ENCODE measurements at regions not wholly inside any gene's neighbourhood (a gene's known extent, or its start where the extent isn't known, plus 50 kb on each side); places are given as distances from the start of the nearest gene placed in this dataset.

DNA sequence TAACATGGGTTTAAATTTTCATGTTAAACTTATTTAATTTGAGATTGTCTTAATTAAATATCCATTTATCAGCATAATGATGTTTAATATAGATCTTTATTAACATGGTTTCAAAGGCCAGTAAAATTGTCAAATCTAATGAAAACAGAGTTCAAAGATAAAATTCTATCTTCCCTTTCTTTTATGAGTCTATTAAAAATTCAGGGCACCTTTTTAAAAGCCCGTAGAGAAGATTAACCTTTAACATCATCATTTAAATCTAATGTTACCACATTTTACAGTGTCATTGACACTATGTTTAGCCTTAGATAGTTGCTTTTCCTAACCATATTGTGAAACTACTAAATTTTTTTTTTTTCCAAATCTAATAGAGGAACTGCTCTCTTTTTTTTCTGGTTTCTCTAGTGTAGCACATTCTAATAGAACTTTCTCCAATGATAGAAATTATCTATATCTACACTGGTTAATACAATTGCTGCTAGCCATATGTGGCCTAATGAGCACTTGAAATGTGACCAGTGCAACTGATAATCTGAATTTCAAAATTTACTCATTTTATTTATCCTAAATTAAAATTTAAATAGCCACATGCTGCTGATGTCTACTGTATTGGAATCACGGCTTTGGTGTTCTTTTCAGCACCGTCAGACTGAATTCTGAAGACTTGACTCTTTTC lies 410.9 kb downstream of the UTRN start:
- no peak for DNase-seq

DNA sequence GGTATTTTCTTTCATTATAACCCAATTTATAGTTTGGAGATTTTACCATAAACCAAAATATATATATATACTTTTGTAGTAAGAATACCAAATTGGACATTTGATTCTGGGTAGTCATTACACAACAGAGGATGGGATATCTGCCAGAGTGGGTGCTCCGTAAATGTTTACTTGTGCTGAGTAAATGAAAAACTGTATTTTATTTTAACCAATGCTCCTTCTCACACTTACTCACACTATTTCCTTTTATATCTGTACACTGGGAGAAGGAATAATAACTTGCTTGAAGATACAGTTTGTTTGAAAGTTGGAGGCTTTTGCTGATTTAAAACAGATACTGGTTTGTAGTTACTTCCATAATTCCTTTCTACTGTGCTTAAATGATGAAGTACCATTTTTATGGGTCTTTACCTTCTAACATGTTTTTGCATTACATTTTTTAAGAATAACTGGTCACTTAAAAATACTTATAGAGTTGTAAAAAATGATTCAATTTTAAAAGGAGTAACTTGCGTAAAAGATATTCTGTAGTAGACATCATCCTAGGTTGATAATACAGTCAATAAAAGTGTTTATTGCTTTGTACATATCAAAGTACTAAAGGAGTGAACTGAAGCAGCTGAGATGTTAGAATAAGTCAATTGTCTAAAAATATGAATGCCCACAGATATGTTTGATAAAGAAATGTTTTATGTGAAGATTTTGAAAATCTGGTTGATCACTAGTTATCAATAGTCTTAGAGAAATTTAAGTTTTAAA lies 411.7 kb downstream of the UTRN start:
- no peak for DNase-seq

DNA sequence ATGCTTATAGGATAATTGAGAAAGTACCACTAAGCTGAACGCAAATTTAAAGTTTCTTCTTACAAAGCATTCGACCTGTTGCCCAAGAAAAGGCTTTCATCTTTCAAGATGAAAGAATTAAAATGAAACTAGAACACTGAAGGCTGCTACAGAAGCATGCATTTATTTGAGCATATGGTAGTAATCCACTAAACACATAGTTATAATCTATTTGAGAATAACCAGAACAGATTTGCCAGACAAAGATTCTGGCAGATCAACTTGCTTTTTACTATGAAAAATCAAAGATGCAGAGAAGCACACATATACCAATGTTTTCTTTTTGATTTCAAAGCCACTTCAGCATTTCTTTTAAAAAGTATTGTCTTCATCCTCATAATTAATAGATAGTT lies 412.2 kb downstream of the UTRN start:
- no peak for DNase-seq

DNA sequence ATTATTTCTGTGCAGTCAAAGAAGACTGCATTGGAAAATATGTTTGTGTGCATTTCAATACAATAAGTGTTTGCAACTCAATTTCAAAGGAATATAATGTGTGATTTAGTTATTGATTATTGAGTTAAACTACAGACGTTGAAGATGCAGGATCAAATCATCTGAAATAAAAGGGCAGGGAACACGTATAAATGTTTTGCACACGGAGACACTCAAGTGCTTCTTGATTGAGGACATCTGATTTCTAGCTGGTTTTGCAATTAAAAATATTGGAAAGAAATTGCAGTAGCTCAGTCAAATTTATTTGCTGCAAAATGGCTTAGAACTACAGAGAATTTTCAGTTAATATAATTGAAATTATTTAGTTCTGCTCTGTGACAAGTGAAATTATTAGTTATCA lies 412.7 kb downstream of the UTRN start:
- DNase-seq: no peak

DNA sequence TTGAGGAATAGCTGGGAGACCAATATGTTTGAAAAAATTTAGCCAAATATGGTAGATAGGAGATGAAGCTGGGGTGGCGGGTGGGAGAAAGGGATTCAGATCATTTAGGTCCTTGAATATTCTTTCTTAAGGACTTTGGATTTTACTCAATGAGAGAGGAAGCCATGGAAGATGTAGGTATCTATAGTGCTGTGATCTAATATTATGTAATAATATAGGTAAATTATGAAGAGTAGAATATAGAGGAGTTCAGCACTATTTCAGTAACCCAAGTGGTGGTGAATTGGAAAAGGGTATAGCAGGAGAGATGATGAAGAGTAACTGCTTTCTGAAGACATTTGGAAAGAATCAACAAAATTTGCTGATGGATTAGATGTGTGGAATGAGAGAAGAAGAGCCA lies 417.6 kb downstream of the UTRN start:
- DNase-seq: no peak

DNA sequence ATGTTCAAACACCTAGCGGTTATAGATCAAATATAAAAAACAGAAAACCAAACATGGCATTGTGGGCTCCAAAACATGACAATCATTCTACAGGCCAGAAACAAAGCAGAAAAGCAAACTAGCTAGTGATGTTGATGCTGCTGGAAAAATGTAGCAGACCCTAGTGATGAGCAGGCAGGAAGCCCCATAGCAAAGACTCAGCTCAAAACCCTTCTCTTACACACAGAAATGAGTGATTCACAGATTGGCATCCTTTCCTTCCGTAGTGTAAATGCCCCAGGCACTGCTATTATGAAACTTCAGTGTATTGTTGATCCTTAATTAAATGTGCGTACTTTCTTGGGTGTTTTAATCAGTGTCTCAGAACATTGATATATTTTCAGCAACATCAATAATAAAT lies 425.1 kb downstream of the UTRN start:
- DNase-seq: no peak

DNA sequence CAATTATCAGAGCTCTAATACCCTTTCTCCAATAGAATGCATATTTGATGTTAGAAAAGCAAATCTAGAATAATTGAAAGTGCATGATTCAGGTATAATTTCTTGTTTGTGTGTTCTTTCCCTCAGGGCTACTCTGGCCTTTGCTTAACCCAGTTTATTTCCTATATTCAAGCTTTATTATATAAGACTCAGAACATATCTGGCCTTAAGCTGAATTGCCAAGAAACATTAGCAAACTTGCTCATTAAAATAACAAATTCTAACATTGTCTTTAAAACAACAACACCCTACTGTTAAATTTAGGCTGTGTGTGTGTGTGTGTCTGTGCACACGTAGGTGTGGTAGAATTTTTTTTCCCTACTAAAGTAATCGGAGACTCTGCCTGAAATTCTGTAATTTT lies 426.5 kb downstream of the UTRN start:
- DNase-seq: no peak

DNA sequence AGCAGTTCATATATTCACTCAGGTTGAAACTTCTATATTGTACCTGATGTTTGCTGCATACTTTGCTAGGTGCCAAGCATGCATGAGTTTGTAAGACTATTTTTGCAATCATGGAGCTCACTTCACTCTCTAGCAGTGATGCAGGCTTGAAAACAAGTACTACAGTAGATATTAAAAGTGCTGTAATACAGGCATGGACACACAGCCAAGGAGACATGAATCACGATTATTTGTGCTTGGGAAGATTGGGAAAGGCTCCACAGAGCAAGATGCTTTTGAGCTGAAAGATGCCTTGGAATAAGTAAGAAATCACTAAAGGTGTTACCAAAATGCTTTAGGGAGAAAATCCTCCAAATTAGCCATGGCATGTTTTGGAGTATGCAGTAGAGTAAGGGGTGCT lies 427.4 kb downstream of the UTRN start:
- DNase-seq: no peak

DNA sequence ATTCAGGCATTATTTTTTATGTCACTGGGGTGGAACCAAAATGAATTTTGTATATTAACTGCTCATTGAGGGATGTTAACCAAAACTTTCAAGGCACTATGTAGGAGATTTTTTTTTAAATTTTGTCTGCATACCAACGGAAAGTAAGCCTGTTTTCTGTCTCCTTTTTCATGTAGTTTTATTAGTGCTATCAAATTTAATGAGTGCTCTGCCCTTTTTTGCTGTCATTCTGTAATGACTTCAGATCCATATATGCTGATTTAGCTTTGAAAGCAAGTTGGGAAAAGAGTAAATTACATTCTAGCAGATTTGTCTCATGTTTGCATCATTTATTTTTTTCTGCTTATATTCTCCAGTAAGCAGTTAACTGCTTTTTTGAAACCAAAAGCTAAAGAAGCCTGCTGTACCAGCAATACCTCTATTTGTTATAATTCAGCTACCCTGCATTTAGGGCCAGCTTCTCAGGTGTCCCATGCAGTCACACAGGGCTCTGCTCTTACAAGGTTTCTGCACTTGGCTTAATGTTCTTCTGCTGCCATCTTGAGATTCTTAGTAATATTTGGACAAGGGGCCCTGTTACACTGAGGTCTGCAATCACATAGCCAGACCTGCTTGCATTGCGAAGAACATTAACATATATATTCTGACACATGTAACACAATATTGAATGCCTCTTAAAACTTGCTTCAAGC lies 429.0 kb downstream of the UTRN start:
- no peak for DNase-seq

DNA sequence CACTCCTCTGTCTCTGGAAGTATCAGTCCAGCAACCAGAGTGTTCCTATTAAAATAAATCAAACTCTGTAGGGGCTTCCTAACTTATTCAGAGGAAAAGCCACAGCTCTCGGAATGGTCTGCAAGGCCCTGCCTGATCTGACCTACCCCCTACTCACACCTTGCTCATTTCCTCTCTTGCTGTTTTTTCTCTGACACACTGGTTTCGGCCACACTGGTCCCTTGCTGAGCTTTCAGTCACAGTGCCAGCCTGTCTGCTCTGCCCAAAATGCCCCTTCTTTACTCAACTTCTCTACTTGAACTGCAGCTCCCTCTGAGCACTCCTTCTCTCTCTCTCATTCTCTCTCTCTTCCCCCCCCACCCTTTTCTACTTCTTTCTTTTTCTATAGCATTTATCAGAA lies 430.2 kb downstream of the UTRN start:
- DNase-seq: no peak

DNA sequence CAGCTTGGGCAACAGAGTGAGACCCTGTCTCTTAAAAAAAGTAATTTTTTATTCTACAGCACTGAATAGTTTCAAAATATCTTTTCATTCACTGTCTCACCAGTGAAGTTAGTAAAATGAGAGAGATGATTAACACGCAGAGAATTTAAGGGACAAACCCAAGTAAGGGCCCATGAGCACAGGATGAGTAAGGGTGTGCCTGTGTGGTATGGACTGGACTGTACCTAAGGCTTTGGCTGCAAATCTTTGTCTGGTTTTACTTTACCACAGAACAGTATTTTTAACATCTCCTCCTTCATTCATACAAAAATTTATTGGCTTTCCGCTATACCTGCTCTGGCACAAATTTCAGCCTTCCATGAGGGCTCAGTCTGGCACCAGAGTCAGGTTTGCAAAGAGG lies 433.3 kb downstream of the UTRN start:
- DNase-seq: no peak

DNA sequence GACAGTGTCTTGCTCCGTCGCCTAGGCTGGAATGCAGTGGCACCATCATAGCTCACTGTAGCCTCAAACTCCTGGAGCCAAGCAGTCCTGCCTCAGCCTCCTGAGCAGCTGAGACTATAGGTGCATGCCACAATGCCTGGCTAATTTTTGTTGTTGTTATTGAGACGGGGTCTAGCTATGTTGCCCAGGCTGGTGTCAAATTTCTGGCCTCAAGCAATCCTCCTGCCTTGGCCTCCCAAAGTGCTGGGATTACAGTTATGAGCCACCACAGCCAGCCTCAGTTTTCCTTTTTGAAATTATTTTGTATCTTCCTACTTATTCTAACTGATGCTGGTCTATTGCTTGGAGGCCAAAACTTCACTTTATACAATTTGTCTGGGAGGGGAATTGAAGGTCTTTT lies 436.1 kb downstream of the UTRN start:
- no peak for DNase-seq

DNA sequence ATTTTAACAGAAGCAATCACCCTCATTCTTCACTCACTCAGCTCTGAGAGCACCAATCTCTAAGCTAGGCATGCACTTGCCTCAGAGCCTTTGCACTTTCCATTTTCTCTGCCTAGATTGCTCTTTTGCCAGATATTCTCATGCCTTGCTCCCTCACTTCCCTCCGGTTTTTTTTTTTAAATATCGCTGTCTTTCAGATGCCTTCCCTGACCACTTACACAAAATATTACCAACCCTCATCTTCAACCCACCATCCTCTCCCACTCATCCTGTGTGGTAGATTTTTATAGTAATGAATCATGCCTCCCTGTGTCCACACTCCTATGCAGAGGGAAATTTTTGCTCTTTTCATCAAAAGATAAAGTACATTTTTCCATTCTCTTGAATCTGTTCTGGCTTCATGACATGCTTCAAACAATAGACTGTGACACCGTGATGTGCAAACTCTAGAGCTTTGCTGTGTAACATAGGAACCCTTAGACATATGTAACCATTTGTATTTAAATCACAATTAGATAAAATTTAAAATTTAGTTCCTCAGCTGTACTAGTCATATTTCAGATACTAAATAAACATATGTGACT lies 437.1 kb downstream of the UTRN start:
- DNase-seq: no peak

DNA sequence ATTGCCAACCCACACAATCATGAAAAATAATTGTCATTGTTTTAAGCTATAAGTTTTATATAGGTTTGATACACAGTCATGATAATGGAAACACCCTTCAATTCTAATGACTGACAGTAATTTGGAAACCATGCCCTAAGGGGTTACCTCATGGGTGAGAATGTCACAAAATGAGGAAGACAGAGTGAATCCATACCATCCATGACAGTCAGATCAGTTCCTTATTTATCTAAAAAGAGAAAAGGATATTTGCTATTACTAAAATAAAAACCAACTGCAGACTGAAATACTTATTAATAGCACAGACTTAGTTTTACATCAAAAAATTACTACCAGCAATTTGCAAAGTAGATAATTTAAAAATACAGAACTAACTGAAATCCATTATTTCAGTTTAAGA lies 437.8 kb downstream of the UTRN start:
- DNase-seq: no peak

DNA sequence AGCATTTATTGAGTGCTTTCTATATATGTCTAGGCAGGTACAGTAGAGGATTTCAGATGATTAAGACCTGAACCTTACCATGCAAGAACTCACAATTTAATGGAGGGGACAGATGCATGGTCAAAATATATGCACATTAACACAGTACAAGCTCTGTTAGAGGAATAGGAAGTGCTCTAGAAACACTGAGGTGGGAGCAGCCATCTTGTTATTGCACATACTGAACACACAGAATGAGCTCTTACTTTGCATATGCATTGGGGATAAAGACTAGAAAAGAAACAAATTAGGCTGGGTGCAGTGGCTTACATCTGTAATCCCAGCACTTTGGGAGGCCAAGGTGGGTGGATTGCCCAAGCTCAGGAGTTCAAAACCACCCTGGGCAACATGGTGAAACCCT lies 438.3 kb downstream of the UTRN start:
- DNase-seq: no peak

DNA sequence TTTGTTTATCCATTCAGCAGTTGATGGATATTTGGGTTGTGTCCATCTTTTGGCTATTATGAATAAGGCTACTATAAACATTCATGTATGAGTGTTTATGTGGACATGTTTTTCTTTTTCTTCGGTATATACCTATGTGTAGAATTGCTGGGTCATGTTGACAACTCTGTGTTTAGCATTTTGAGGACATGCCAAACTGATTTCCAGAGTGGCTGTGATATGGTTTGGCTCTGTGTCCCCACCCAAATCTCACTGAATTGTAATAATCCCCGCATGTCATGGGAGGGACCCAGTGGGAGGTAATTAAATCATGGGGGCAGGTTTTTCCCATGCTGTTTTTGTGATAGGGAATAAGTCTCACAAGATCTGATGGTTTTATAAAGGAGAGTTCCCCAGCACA lies 439.7 kb downstream of the UTRN start:
- no peak for DNase-seq

DNA sequence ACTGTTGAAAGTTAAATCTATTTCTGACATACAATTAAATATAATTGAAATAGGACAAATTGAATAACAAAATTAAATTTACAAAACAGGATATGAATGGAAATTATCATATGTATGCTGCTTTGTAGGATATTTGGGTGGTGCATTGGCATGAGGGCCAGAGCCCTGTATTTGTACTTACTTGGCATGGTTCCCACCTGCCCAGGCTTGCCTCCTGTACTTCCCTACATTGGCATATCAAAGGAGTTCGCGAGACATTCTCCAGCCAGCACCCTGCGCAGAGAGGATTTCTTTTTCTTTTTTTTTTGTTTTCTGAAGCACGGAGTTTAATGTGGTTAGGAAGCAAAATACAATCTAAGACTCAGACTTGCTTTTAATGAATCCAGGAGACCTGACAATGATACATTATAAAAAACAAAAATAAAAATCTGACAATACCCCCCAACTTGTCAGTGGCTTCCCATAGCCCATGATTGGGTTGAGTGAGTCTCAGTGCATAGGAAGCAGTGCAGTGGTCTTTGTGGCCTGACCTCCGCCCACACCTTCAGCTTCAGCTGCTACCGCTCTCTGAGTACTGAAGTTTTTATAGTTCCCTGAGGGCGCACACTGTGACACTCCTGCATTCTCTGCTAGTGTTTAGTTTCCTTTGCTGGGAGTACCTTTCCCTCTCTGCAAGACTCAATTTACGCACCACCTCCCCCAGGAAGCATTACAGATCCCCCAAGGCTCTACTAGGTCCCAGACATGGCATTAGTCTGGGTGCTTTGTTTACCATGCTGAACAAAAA lies 440.8 kb downstream of the UTRN start:
- no peak for DNase-seq

DNA sequence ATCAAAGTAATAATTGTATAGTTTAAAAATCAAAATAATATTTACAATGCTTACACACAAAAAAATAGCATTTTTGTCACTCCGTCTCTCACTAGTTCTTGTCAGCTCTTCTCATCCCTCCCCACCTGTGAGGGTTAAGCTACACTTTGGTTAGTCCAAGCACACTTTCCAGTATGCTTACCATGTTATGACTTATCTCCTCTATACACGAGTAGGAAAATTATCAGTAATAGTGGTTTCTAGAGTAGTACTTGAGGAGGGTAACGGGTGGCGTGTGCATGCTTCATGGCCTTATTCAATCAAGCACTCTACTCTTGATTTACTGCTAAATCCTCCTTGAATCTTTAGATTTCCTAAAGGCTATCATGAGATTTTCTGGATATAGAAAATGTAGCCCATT lies 443.7 kb downstream of the UTRN start:
- no peak for DNase-seq

DNA sequence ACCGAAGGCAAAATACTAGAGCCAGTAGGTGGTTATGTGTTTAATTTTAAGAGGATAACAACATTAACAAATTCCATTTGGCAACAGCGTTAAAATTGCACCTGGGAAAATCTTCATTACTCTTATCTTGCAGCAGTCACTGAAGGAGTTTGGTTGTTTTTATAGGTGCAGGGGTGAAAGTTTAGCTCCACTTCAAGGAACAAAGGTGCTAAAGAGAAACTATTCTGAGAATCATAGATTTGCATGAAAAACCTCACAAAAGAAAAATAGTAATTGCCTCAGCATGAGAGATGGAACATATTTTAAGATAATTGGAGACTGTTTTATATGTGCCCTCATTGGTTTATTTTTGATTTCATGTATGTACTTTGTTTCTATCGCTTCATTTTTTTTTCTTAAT lies 444.4 kb downstream of the UTRN start:
- no peak for DNase-seq

DNA sequence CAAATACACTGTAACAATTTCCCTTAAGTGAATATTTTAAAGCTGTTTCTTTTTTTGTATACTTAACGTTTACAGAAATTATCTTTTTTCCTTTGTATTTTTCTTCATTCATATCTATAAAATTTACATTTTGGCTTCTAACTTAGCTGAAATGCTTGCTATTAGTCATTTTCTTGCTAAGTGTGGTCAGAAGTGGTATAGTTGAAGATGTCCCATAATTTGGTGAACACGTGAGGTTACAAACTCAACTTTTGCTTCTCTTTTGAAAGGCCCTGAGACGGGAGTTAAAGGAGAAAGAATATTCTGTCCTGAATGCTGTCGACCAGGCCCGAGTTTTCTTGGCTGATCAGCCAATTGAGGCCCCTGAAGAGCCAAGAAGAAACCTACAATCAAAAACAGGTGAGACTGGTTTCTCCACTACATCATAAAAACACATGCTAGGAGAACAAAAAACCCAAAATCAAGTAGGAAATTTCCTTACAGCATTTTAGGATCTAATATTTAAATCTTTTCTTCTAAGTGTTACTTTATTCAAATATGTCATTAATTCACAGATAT lies 445.0 kb downstream of the UTRN start:
- no peak for DNase-seq

DNA sequence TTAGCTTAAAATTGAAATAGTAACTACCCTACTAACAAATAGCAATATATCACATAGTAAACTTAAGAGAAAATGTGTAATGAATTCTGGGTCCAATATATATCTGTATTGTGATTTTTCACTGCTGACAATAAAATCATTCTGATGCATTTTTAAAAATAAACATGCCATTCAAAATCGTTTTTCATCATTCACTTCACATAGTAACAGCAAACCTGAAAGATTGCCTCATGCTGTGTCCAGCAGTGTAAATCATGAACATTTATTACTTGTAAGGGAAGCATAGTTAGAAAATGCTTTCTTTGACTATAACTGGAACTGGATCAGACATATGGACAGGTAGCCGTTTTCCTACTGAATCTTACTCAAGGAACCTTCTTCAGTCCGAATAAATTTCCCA lies 446.1 kb downstream of the UTRN start:
- DNase-seq: no peak

DNA sequence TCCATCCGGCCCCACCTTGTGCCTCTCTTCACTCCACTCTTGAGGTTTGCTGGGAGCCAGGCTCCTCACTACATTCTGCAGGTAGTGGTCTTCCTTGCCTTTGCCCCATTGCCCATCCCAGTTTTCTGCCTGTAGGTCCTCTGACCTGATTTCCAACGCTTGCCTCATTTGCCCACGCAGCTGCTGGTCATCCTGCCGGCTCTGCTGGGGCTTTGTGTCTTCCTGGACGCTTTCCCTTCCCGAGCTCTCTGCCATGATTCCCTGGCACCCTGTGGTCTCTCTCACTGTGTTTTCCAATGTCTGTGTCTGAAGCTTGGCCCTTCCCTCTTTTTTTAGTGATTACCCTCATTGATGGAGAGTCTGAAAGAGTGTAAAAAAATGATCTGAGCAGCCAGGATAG lies 451.6 kb downstream of the UTRN start:
- DNase-seq: no peak

DNA sequence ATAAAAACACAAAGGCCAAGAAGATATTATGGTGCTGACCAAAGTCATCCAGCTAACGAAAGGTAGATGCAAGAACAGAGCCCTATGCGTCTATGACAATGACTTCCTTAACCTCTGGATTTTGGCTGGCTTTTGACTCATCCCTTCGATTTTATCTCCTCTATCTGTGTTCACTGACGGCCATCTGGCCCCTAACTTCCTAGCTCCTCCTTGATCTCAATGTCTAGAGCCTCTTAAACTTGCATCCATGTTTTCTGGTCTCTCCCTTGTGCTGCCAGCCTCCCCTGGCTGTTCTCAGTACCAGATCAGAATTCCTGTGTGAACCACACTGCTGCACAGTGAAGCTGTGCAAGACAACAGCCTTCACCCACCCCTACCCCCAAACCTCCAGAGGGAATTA lies 452.9 kb downstream of the UTRN start:
- DNase-seq: no peak
